ENCODE measurements at regions not wholly inside any gene's neighbourhood (a gene's known extent, or its start where the extent isn't known, plus 50 kb on each side); places are given as distances from the start of the nearest gene placed in this dataset.

GRCh38 chr7:21357151-21358097 lies 70.5 kb upstream of the SP4 start:
- no peaks in the 10 kb centered on the region for H3K9me2 ChIP-seq (replicated peaks; ENCODE audit: low read depth, low read length)
- peaks cover 19% of the 10 kb centered on the region for H3F3A ChIP-seq (ENCODE audit: low read depth)
- H3K4me2 ChIP-seq (ENCODE audit: low read depth, low read length, poor library complexity, severe bottlenecking), result peak overlapping the region; percentile 71
- H3K9ac ChIP-seq (ENCODE audit: low read depth, low read length, poor library complexity, severe bottlenecking), result no peak overlapping the region
- H3K79me2 ChIP-seq (ENCODE audit: insufficient read depth, low read length), result no peaks in the 10 kb centered on the region
- TF ChIP-seq, protein P1, sequence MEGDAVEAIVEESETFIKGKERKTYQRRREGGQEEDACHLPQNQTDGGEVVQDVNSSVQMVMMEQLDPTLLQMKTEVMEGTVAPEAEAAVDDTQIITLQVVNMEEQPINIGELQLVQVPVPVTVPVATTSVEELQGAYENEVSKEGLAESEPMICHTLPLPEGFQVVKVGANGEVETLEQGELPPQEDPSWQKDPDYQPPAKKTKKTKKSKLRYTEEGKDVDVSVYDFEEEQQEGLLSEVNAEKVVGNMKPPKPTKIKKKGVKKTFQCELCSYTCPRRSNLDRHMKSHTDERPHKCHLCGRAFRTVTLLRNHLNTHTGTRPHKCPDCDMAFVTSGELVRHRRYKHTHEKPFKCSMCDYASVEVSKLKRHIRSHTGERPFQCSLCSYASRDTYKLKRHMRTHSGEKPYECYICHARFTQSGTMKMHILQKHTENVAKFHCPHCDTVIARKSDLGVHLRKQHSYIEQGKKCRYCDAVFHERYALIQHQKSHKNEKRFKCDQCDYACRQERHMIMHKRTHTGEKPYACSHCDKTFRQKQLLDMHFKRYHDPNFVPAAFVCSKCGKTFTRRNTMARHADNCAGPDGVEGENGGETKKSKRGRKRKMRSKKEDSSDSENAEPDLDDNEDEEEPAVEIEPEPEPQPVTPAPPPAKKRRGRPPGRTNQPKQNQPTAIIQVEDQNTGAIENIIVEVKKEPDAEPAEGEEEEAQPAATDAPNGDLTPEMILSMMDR (conservative IDR thresholded peaks at IDR 0.05; ENCODE audit: low read length), result no peak
- TF ChIP-seq EZH2phosphoT487 (IDR thresholded peaks at IDR 0.05; ENCODE audit: borderline replicate concordance), result no peak
- H3K36me3 ChIP-seq (ENCODE audit: insufficient read depth, low read length), result no peaks in the 10 kb centered on the region
- no peaks in the 10 kb centered on the region for H3K27me3 ChIP-seq (ENCODE audit: insufficient read depth, low read length, poor library complexity, severe bottlenecking)
- no peak overlapping the region for H3K4me3 ChIP-seq (ENCODE audit: low read length, poor library complexity, severe bottlenecking)
- H2AFZ ChIP-seq (ENCODE audit: low read length), result no peak overlapping the region
- peaks cover 84% of the 10 kb centered on the region for H3K4me1 ChIP-seq (ENCODE audit: insufficient read depth, low read length, poor library complexity, severe bottlenecking)
- no peaks in the 10 kb centered on the region for H3K9me3 ChIP-seq (ENCODE audit: insufficient read depth, low read depth, low read length)
- no peaks in the 10 kb centered on the region for H4K20me1 ChIP-seq (ENCODE audit: insufficient read depth, low read length, poor library complexity, severe bottlenecking)

DNA sequence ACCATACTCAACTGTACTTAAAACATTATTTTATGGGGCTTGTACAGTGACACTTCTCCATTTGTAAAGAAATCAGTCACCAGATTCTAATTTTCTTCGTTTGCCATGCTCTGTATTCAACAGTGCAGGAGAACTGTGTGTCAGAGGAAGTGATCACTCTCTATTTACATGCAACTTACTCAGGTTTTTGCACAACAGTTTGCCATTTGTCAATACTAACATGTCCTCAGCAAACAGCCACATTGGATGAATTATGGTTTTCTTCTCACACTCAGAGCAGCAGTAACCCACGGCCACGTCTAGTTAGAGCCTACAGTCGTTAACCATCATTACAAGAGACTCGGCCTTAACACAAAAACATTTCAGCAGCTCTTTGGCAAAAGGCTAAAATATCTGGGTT lies 69.2 kb upstream of the SP4 start:
- H3K4me3 ChIP-seq (ENCODE audit: low read length, poor library complexity, severe bottlenecking), result no peak overlapping the region
- TF ChIP-seq, protein P1 (conservative IDR thresholded peaks at IDR 0.05; ENCODE audit: low read length), result no peak
- TF ChIP-seq EZH2phosphoT487 (IDR thresholded peaks at IDR 0.05; ENCODE audit: borderline replicate concordance), result no peak
- no peak overlapping the region for H3K9ac ChIP-seq (ENCODE audit: low read depth, low read length, poor library complexity, severe bottlenecking)
- H3K27me3 ChIP-seq (ENCODE audit: insufficient read depth, low read length, poor library complexity, severe bottlenecking), result no peaks in the 10 kb centered on the region
- H2AFZ ChIP-seq (ENCODE audit: low read length), result no peak overlapping the region
- no peaks in the 10 kb centered on the region for H4K20me1 ChIP-seq (ENCODE audit: insufficient read depth, low read length, poor library complexity, severe bottlenecking)
- H3K4me2 ChIP-seq (ENCODE audit: low read depth, low read length, poor library complexity, severe bottlenecking), result no peak overlapping the region
- no peaks in the 10 kb centered on the region for H3K9me2 ChIP-seq (replicated peaks; ENCODE audit: low read depth, low read length)
- no peaks in the 10 kb centered on the region for H3K79me2 ChIP-seq (ENCODE audit: insufficient read depth, low read length)
- no peaks in the 10 kb centered on the region for H3K9me3 ChIP-seq (ENCODE audit: insufficient read depth, low read depth, low read length)
- H3F3A ChIP-seq (ENCODE audit: low read depth), result peaks cover 19% of the 10 kb centered on the region
- H3K36me3 ChIP-seq (ENCODE audit: insufficient read depth, low read length), result no peaks in the 10 kb centered on the region
- H3K4me1 ChIP-seq (ENCODE audit: insufficient read depth, low read length, poor library complexity, severe bottlenecking), result peaks cover 79% of the 10 kb centered on the region

- no peaks in the 10 kb centered on the region for H4K20me1 ChIP-seq (ENCODE audit: insufficient read depth, low read length, poor library complexity, severe bottlenecking)
- H3K79me2 ChIP-seq (ENCODE audit: insufficient read depth, low read length), result no peaks in the 10 kb centered on the region
- no peak overlapping the region for H3K4me2 ChIP-seq (ENCODE audit: low read depth, low read length, poor library complexity, severe bottlenecking)
- H3F3A ChIP-seq (ENCODE audit: low read depth), result peaks cover 19% of the 10 kb centered on the region
- no peaks in the 10 kb centered on the region for H3K36me3 ChIP-seq (ENCODE audit: insufficient read depth, low read length)
- H3K4me1 ChIP-seq (ENCODE audit: insufficient read depth, low read length, poor library complexity, severe bottlenecking), result peaks cover 76% of the 10 kb centered on the region
- H3K4me3 ChIP-seq (ENCODE audit: low read length, poor library complexity, severe bottlenecking), result no peak overlapping the region
- H3K9me3 ChIP-seq (ENCODE audit: insufficient read depth, low read depth, low read length), result no peaks in the 10 kb centered on the region
- no peak overlapping the region for H2AFZ ChIP-seq (ENCODE audit: low read length)
- no peak overlapping the region for H3K9ac ChIP-seq (ENCODE audit: low read depth, low read length, poor library complexity, severe bottlenecking)
- no peaks in the 10 kb centered on the region for H3K27me3 ChIP-seq (ENCODE audit: insufficient read depth, low read length, poor library complexity, severe bottlenecking)
- no peak for TF ChIP-seq EZH2phosphoT487 (IDR thresholded peaks at IDR 0.05; ENCODE audit: borderline replicate concordance)
- TF ChIP-seq, protein P1 (conservative IDR thresholded peaks at IDR 0.05; ENCODE audit: low read length), result no peak
- H3K9me2 ChIP-seq (replicated peaks; ENCODE audit: low read depth, low read length), result no peaks in the 10 kb centered on the region
Measured at GRCh38 chr7:21359163-21359562, 68.7 kb upstream of the SP4 start.
